ENCODE measurements at regions not wholly inside any gene's neighbourhood (a gene's known extent, or its start where the extent isn't known, plus 50 kb on each side); places are given as distances from the start of the nearest gene placed in this dataset.

GRCh38 chr3:107077391-107077790, 299.8 kb upstream of the CCDC54 start:
- TF ChIP-seq POLR2AphosphoS5 (IDR thresholded peaks at IDR 0.05; ENCODE audit: low read depth) (no peak), GABPA (IDR thresholded peaks at IDR 0.05; ENCODE audit: low read depth) (no peak), SPI1 (IDR thresholded peaks at IDR 0.05; ENCODE audit: borderline replicate concordance, low read depth) (no peak)
- TF ChIP-seq, protein P1, sequence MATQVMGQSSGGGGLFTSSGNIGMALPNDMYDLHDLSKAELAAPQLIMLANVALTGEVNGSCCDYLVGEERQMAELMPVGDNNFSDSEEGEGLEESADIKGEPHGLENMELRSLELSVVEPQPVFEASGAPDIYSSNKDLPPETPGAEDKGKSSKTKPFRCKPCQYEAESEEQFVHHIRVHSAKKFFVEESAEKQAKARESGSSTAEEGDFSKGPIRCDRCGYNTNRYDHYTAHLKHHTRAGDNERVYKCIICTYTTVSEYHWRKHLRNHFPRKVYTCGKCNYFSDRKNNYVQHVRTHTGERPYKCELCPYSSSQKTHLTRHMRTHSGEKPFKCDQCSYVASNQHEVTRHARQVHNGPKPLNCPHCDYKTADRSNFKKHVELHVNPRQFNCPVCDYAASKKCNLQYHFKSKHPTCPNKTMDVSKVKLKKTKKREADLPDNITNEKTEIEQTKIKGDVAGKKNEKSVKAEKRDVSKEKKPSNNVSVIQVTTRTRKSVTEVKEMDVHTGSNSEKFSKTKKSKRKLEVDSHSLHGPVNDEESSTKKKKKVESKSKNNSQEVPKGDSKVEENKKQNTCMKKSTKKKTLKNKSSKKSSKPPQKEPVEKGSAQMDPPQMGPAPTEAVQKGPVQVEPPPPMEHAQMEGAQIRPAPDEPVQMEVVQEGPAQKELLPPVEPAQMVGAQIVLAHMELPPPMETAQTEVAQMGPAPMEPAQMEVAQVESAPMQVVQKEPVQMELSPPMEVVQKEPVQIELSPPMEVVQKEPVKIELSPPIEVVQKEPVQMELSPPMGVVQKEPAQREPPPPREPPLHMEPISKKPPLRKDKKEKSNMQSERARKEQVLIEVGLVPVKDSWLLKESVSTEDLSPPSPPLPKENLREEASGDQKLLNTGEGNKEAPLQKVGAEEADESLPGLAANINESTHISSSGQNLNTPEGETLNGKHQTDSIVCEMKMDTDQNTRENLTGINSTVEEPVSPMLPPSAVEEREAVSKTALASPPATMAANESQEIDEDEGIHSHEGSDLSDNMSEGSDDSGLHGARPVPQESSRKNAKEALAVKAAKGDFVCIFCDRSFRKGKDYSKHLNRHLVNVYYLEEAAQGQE (IDR thresholded peaks at IDR 0.05; ENCODE audit: insufficient replicate concordance, low read depth) = no peak
- no peak overlapping the region for H3K4me3 ChIP-seq (replicated peaks; ENCODE audit: insufficient read depth, low read length)
- H3K27ac ChIP-seq (replicated peaks) = no peak overlapping the region
- H3K27me3 ChIP-seq (ENCODE audit: insufficient read depth, poor library complexity, severe bottlenecking) = no peaks in the 10 kb centered on the region
- no peak for DNase-seq (ENCODE audit: low read depth in 1 of 2, low spot score in 1 of 2)

DNA sequence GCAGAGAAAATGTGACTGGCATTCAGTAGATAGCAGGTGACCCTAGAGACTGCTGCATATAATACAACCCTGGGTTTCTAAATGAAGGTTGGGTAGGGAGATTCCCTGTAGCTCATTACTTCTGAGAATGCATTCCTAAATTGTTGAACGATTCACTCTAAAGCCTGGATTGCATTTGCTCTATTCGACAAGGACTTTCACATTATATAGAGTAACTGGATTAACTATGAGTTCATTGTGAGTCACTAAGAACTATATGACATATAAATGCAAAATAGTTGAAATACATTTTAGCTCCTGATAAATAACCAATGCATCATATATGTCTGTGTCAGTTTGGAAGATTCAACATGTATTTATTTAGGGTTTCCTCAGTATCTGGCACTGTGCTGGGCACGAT, 294.7 kb upstream of the CCDC54 start:
- no peak for DNase-seq (ENCODE audit: low read depth in 1 of 2, low spot score in 1 of 2)
- TF ChIP-seq POLR2AphosphoS5 (IDR thresholded peaks at IDR 0.05; ENCODE audit: low read depth) = no peak
- Histone ChIP-seq H3K27ac (replicated peaks) (no peak overlapping the region), H3K27me3 (ENCODE audit: insufficient read depth, poor library complexity, severe bottlenecking) (no peaks in the 10 kb centered on the region), H3K4me3 (replicated peaks; ENCODE audit: insufficient read depth, low read length) (no peak overlapping the region)

- no peak for DNase-seq (ENCODE audit: low read depth in 1 of 2, low spot score in 1 of 2)
Measured at GRCh38 chr3:107085261-107085660, 292.0 kb upstream of the CCDC54 start.

GRCh38 chr3:107092121-107092520, 285.1 kb upstream of the CCDC54 start:
- H3K27me3 ChIP-seq (ENCODE audit: insufficient read depth, poor library complexity, severe bottlenecking) = no peaks in the 10 kb centered on the region
- TF ChIP-seq, protein P1 (IDR thresholded peaks at IDR 0.05; ENCODE audit: insufficient replicate concordance, low read depth) = no peak
- TF ChIP-seq SPI1 (IDR thresholded peaks at IDR 0.05; ENCODE audit: borderline replicate concordance, low read depth) = no peak
- no peak for TF ChIP-seq POLR2AphosphoS5 (IDR thresholded peaks at IDR 0.05; ENCODE audit: low read depth)
- TF ChIP-seq GABPA (IDR thresholded peaks at IDR 0.05; ENCODE audit: low read depth) = no peak
- TF ChIP-seq CTCF (IDR thresholded peaks at IDR 0.05; ENCODE audit: insufficient read depth, low read length) = no peak
- no peak for DNase-seq (ENCODE audit: low read depth in 1 of 2, low spot score in 1 of 2)
- H3K4me3 ChIP-seq (replicated peaks; ENCODE audit: insufficient read depth, low read length) = no peak overlapping the region
- no peak overlapping the region for H3K27ac ChIP-seq (replicated peaks)

More at GRCh38 chr3:107085261-107085660, 292.0 kb upstream of the CCDC54 start:
- TF ChIP-seq SPI1 (IDR thresholded peaks at IDR 0.05; ENCODE audit: borderline replicate concordance, low read depth) (no peak), POLR2AphosphoS5 (IDR thresholded peaks at IDR 0.05; ENCODE audit: low read depth) (no peak), CTCF (IDR thresholded peaks at IDR 0.05; ENCODE audit: insufficient read depth, low read length) (no peak), GABPA (IDR thresholded peaks at IDR 0.05; ENCODE audit: low read depth) (no peak)
- TF ChIP-seq, protein P1 (IDR thresholded peaks at IDR 0.05; ENCODE audit: insufficient replicate concordance, low read depth) = no peak
- Histone ChIP-seq H3K27me3 (ENCODE audit: insufficient read depth, poor library complexity, severe bottlenecking) (no peaks in the 10 kb centered on the region), H3K27ac (replicated peaks) (no peak overlapping the region), H3K4me3 (replicated peaks; ENCODE audit: insufficient read depth, low read length) (no peak overlapping the region)

Data from HL-60 (cell line).